D721Med (cell line): ENCODE measurements at regions not wholly inside any gene's neighbourhood (a gene's known extent, or its start where the extent isn't known, plus 50 kb on each side); places are given as distances from the start of the nearest gene placed in this dataset.

Source experiments
- DNase-seq: peaks from one replicate; pipeline ENCODE4 v3.0.0; 2011; ENCODE audit warnings: low spot score; ENCODE audit not compliant: insufficient read length
- FAIRE-seq: peaks from 2 replicates; lab custom pipeline; 2011; peaks lifted over from hg19 to GRCh38; lab: Jason Lieb, UNC
- TF ChIP-seq, protein P1 (sequence below): IDR thresholded peaks from 2 replicates; pipeline ENCODE4 v1.5.1; 2012; ENCODE audit warnings: mild to moderate bottlenecking, control low read depth; ENCODE audit not compliant: insufficient read depth; ENCODE audit errors: missing control alignments

DNA sequence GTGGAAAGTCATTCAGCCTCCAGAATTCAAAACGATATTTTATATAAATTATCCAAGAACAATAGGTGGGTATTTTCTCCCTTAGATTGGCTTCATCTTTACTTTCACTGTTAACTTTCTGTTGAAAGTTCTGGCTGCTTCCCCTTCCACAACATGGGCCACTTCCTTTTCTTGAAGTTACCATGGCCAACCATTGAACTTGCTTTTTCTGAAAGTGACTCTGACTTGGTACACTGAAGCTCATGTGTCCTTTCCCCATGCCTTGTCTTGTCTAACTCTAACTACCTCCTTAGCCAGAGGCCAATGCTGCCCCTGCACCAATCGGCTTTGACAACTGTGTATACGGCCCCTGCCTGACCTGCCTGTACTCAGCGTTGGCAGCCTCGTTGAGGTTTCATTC, 225.2 kb downstream of the FAT3 start:
- FAIRE-seq, result no peak
- TF ChIP-seq, protein P1, sequence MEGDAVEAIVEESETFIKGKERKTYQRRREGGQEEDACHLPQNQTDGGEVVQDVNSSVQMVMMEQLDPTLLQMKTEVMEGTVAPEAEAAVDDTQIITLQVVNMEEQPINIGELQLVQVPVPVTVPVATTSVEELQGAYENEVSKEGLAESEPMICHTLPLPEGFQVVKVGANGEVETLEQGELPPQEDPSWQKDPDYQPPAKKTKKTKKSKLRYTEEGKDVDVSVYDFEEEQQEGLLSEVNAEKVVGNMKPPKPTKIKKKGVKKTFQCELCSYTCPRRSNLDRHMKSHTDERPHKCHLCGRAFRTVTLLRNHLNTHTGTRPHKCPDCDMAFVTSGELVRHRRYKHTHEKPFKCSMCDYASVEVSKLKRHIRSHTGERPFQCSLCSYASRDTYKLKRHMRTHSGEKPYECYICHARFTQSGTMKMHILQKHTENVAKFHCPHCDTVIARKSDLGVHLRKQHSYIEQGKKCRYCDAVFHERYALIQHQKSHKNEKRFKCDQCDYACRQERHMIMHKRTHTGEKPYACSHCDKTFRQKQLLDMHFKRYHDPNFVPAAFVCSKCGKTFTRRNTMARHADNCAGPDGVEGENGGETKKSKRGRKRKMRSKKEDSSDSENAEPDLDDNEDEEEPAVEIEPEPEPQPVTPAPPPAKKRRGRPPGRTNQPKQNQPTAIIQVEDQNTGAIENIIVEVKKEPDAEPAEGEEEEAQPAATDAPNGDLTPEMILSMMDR, result no peak
- DNase-seq, result no peak

DNA sequence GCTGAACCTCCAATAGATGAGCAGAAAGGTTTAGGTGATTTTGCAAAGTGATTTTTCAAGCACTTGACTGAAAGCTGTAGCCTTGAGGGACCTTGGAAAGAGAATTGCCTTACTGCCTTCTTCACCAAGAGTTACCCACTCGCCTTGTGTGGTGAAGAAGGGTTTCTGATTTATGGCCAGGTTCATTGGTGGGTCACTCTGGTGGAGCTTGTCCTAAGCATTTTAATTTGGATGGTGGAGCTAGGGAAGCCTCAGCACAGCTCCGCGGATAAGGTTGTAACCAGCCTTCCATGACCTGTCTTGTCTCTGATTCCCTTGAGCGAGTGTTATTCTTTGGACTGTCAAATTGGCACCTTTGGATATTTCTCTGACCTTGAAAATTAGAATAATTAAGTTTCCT, 226.4 kb downstream of the FAT3 start:
- TF ChIP-seq, protein P1, result no peak
- DNase-seq, result no peak

DNA sequence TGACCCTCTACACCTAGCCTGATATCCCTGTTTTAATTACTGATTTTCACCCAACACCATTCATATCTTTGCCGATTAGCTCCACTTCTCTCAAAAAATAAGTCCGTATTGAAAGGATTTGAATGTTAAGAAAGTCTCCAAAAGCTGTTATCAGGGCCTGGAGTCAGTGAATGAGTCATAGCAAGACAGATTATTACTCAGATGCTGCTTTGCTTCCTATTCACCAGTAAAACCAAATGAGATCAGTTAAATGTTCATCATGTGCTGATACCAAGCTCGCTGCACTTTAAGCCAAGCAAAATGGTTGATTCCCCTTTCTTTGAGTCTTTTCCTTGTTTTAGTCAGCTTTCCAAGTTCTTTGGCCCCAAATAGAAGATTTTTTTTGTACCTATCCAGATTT, 228.4 kb downstream of the FAT3 start:
- no peak for FAIRE-seq
- TF ChIP-seq, protein P1, result no peak
- no peak for DNase-seq

More for the DNA sequence above, 226.4 kb downstream of the FAT3 start:
- FAIRE-seq, result no peak

DNA sequence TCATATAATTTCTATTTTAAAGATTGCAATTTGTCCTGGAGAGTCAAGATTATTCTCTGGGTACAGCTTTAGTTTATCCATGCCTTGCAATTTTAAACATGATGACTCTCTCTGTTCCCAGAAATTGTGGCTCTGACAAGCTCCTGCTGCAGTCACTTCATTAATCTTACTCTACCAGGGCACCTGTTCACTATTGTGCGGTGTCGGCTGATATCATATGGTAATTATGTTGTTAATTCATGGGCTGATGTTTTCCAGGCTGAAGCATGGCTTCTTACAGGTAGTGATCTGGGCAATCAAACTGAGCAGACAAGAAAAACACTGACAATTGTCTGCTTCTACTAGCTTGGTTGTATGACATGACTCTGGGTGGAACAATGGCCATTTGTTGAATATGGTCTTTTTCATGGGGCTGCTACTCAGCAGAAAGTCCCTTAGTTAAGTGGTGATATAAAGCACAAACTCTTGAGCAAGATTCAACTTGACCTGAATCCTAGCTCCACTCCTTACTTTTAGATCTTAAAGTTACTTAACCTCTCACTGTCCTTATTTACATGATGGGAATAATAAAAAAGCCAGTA, 230.7 kb downstream of the FAT3 start:
- DNase-seq (no peak), FAIRE-seq (no peak)
- TF ChIP-seq, protein P1, result no peak

DNA sequence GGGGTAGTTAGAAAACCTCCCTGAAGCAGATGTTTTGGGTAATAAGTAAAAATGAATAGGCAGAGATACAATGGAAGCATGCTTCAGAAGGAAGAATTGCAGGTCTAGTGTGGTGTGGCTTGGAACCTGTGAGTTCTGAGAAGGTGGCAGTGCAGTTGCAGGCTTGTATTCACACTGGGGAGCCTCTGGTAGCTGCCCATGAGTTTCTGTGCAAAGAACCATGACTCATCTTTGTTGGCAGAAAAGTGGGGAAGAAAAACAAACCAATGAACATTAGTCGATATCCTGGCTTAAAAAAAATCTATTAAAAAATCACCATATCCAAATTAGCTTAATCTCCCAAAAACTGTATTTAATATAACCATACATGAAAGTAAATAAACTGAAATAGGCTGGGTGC, 232.6 kb downstream of the FAT3 start:
- TF ChIP-seq, protein P1, result no peak
- DNase-seq (no peak), FAIRE-seq (no peak)

DNA sequence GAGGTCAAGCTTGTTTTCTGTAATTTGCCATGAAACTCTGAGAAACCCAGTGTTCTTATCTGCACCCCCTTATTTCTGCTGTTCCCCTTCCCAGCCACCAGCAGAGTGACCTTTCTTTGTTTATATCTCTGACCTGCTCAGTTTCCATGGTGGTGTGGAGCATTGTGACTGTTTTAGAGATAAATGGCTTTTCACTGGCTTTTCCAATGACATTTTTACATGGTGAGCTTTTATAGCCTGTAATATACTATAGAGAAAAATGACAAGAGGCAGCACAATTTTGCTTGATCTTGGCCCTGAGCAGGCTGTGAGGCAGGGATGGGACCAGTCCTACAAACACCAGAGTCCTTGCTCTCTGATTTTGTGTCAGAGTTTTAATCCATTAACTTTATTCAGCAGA, 233.9 kb downstream of the FAT3 start:
- no peak for DNase-seq
- TF ChIP-seq, protein P1, result no peak
- FAIRE-seq, result no peak

DNA sequence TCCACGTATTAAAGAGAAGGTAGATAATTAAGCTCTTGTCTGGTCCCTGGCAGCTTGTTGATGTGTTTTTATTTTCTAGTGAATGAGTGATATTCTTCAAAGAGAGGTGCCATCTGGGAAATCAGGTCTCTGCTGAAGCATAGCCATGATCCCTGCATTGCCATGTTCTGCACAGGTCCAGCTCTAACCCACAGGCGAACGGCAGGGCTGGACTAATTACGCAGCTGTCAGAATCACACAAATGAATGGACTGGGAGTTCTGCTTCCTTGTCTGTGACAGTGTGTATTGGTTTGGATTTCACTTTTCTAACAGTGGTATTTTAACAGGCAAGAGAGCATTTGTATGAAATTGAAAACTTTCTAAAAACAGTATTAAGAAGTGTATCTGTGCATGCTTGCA, 235.6 kb downstream of the FAT3 start:
- FAIRE-seq, result no peak
- DNase-seq, result no peak
- TF ChIP-seq, protein P1, result no peak
